GM21717 (cell line): ENCODE measurements at regions not wholly inside any gene's neighbourhood (a gene's known extent, or its start where the extent isn't known, plus 50 kb on each side); places are given as distances from the start of the nearest gene placed in this dataset.

Experiments used
- ATAC-seq: cut with Tn5 transposase; IDR thresholded peaks from one replicate; pipeline ENCODE4 v1.9.1; 2021; ENCODE audit warnings: mild to moderate bottlenecking, moderate library complexity; ENCODE audit not compliant: unreplicated experiment

DNA sequence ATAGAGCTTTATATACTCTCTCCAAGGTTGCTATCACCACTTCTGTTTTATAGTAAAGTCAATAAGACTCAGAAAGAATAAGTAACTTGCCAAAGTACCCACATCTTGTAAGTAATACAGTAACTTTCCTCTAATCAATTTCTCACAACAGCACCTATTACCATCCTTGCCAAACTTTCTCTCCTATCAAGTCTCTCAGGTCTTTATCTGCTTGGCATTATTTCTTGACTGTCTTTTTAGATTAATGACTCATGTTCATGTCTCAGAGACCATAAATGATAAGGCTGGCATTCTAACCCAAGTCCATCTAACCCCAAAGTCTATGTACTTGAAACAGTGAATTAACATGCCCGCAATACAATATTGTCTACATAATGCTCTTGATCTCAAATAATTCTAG, 618.0 kb upstream of the ZEB2 start:
- ATAC-seq: no peak

DNA sequence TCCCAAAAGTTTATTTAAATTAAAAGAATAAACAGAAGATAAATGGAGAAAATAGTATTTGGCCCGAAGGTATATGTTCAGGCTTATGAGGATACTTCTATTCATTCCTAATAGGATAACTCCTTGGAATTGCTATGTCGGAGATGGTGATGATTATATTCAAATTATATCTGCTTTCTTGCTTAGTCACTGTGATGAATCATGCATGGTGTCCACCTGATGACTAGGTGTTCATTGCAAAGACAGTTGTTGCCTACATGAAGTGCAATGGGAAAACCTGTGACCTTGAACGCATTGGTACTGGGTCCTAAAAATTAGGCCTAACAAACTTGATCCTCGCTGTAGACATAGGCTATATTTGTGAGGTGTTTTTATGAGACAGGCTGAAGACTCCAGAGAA, 617.3 kb upstream of the ZEB2 start:
- ATAC-seq: no peak

DNA sequence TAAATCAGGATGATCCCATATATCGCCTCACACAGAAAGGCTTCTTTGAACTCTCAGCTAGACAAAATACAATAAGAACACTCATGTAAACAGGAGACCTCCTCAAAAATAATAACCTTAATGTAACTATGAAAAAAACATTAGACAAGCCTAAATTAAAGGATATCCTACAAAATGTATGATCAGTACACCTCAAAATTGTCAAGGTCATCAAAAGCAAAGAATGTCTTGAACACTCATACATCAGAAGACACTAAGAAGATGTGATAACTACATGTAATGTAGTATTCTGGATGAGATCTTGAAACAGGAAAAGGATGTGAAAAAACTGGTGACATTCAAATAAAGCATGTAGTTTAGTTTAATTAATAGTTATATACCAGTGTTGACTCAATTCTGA, 616.8 kb upstream of the ZEB2 start:
- no peak for ATAC-seq

DNA sequence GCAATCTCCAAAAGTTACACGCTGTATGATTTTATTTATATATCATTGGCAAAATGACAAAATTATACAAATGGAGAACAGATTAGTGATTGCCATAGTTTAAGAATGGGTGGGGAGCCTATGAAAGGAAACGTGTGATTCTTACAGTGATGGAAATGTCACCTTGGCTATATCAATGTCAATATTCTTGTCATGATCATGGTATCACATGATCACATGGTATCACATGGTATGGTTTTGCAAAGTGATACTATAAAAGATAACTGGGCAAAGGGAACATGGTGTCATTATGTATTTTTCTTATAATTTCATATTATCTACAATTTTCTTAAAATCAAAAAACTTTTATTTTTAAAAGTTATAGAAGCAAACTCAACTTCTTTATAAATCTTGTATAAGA, 606.2 kb upstream of the ZEB2 start:
- no peak for ATAC-seq

DNA sequence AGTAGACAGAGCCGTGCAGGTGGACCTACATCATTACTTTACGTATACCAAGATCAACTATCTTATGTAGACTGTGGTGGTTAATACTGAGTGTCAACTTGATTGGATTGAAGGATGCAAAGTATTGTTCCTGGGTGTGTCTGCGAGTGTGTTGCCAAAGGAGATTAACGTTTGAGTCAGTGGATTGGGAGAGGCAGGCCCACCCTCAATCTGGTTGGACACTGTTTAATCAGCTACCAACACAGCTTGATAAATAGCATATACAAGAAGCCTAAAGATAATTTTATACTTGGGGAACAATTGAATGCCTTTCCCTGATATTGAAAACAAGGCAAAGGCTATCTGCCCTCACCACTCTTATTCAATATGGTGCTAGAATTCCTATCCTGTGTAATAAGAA, 604.2 kb upstream of the ZEB2 start:
- no peak for ATAC-seq

DNA sequence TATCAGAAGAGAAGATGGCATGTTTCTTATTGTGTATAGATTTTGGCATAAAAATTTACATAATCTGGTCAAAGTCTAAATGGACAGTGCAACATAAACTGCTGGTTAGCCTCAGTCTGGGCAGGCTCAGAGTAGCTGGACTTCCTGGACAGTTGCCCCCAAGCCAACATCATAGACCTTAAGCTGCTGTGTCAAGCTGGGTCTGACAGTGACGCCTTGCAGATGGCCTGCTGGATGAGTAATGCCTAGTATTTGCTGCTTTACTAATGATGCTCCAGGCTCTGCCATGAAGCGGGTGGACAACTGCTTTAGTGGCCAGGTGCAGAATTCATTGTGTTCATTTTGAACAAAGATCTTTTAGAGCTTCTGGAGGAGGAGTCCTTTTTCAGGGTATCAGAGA, 603.7 kb upstream of the ZEB2 start:
- ATAC-seq: no peak

DNA sequence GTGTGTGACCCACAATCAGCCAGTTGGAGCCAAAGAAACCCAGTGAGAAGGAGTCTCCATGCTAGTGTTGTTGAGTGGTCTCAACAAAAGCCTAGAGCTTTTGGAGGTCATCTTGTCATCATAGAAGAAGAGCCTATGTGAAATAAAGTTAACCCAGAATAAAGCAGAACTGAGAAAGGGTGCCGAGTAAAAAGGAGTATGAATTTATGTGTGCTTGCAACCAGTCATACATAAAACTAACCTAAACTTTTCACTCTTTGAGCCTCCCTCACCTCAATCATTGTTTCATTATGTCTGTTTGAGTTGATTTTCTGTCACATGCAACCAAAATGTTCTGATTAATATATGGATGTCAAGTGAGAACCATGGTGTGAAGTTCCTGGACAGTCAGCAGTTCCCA, 599.3 kb upstream of the ZEB2 start:
- peak; percentile 73 for ATAC-seq

DNA sequence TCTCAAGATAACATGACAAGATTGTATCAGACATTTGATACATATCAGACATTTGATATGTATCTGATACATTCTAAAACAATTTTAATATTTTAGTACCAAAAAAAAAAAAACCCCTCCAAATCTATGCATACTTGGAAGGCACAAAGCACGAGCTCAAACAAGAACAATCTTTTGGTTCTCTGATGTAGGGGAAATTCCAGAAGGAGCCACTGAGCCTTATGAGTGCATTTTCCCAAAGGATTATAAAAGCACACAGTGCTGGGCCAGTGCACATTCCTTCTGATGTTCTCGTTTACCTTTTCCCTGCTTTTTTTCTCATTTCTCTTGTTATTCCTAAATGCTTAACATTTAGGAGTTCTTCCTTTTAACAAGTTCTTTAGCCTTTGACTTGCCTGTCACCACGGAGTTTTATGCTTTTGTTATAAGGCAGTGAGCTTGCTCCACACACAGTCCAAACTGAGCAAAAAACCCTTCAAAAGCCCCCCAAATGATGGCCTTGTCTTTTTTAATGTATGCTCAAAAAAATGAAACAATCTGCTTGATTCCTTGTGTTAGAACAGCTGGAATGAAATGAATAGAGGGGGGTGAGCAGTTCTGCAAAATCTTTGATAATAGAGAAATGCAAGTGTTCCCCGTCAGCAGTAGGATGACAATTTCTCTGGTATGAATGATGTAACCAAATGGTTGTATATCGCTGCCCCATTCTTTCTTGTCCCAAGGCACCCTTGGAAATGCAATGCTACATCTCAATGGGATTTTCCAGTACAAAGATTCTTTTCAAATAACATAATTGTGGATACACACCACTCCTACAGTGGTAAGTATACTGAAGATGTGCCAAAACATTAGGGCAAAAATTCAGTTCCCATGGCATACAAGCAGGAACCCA, 597.2 kb upstream of the ZEB2 start:
- ATAC-seq: no peak

DNA sequence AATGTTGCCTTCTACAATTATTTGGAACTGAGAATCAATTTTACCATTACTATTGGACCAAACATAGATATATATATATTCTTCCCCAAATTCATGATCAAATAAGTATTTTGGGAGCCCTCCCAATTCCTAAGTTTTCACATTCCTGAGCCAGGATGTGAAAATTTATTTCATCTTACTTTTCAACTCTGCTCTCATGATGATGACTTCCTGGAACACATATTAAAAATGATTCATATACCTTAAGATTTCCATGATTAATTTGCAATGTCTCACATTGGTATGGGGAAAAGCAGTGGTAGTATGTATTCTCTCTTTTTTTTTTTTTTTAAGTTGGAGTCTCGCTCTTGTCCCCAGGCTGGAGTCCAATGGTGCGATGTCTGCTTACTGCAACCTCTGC, 596.1 kb upstream of the ZEB2 start:
- ATAC-seq: no peak

DNA sequence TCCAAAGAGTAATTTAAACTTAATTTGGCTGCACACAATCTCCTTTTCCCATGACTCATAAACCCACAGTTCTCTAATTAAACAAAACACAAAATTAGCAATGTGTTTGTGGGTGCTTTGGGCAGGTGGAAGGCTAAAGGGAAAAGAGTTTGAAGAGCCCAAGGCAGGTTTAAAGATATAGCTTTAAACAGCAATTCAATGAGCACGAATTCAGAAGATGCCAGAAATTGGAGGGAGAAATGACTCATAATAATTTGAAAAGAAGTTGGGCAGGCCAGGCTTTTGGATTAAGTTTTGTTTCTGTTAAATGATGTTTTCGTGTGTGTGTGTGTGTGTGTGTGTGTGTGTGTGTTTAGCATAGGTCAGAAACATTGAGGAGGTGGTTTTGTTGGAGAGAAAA, 594.8 kb upstream of the ZEB2 start:
- ATAC-seq: no peak

DNA sequence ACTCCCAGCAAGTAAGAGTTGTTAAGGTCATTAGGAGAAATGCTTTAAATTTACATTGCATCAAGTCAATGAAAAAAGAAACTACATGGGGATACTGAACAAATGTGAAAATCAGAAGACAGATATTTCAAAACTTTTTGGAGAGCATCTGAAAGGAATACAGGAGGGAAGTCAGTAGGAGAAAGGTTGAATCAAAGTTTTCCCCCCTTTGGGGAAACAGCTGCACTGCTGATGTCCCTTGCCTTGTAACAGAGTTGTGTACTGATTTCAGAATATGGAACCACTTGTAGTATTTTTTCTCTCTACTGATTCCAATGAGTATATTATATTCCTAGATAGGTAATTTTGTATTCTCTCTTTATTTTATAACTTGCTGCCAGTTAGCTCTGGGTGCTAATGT, 592.5 kb upstream of the ZEB2 start:
- no peak for ATAC-seq

DNA sequence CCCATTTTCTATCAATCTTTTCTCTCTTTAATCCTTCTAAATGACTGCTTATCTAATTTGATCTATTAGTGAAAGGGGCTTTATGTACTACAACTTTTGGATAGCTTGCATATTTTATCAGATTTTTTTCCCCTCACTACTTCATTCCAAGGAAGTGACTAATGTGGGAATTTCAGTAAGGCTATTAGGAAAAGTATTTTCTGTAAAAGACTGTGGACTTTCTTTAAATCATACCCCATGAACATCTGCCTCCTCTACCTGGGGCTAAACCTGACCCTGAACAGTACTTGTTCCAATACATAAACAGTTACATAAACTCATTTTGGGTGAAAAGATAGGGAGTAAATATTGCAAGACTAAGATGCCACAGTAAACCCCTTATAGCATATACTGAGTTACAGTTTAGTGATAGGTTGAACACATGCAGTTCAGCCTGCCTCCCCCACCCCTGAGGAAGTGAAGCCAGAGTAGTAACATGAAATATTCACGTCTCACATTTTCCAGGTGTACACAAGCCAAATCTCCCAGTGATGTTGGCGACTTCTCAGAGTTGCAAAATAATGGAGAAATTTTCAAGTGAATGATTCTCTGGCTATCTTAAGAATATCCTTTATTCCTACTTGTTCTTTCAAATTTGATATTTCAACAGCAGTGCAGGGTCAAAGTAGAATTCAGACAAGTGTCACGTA, 590.9 kb upstream of the ZEB2 start:
- no peak for ATAC-seq

DNA sequence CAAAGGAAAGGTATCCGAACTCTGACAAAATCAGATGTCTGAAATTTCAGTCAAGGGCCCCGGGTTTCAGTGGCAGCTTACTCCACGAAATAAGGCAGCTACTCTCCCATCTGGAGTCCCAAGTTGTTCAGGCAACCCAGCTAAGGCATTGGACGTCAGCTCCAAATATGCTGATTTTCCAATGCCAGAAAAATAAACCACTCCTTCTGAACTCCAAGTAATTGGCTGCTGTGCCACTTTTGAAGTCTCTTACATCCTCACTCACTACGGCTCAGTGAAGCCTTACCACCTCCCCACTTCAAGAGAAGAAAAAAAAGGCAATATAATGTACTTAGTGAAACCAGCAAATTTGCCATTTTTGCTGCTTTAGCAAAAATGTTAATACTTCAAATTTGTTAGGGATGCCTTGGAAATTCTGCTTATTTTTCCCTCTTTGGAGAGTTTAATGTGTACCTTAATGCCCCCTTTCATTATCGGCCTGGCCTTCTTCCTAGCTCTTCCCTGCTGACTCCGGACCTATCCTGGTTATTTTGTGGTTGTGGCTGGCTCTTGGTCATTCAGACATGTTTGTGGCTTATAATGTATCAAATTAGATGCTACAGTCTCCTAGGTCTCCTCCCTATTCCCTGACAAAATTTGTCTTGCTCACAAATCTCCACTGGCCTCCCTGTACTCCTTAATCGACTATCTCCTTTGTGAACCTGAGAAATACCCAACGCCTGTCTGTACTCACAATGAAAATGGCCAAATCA, 589.2 kb upstream of the ZEB2 start:
- ATAC-seq: no peak

DNA sequence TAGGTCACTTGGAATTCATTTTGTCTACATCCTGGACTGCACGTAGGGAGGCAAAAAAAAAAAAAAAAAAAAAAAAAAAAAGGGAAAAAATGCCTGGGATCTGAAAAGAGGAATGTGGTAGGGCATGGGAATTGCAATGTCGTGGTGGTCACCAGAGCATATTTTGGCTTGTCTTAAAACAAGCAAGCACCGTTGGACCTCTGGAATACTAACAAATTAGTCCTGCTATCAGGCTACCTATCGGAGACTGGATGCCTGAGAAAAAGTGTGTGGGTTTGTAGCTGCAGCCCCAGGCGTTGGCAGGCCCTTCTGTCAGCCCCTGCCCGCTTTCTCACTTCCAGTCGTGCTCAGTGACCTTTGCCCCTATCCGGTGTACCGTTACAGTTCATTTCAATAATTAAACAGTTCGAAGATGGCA, 588.5 kb upstream of the ZEB2 start:
- ATAC-seq: no peak

DNA sequence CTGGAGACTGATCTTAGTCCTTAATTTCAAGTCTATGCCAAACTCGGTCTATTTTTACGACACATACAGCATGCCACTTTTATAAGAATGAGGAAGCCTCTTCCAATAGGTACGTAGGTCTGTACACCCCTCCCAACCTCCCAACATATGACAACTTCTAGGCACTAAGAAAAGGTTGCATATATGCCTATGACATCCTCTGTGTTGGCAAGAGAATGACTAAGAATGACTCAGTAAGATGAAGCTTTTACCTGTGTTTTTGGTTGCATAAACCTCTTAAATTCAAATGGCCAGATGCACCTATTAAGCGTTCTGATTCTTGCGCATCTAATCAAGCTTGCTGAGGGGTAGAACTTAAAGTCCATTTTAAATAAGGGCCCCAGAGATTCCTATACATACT, 586.4 kb upstream of the ZEB2 start:
- ATAC-seq: no peak

DNA sequence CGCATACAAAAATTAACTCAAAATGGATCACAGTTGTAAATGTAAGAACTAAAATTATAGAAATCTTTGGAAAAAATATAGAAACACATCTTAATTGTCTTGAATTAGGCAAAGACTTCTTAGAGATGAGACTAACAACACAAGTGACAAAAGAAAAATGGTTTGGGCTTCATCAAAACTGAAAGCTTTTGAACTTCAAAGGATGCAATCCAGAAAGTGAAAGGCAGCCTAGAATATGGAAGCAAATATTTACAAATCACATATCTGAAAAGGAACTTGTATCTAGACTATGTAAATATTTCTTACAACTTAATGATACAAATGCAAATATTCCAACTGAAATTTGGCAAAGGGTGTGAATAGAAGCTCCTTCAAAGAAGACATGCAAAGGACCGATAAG, 582.8 kb upstream of the ZEB2 start:
- no peak for ATAC-seq

DNA sequence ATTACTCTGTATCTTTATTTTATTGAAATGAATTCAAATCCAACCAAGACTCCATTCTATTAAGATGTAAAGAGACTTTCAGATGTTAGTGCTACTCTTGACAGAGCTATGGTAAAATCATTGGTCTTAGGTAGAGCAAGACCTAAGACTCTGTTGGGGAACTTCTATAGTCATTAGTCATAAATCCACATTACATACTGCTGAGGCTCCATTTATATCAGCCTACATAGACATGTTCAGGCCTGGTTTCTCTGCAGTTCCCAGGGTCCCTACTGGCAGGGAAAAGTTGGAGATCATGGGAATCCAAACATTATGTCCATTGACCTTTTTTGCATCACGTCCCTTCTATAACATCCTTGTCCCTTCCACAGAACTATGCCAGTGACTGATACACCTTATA, 580.4 kb upstream of the ZEB2 start:
- no peak for ATAC-seq

DNA sequence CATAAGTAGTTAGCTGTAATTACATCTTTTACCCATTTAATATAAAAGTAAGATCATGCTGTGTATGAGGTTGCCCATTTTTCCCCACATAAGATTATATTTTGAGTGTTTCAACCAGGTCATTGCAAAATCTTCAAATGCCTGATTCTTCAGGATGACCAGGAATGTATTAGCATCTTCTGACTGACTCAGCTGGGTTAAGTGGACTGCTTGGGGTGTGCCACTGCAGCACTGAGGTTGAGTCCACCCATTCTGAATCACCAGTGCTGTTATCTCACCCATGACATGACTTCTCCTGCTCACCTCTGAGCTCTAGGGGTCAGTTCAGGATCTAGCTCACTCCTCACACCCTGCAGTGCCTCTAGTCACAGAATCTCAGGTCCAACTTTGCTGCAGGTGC, 576.7 kb upstream of the ZEB2 start:
- no peak for ATAC-seq

DNA sequence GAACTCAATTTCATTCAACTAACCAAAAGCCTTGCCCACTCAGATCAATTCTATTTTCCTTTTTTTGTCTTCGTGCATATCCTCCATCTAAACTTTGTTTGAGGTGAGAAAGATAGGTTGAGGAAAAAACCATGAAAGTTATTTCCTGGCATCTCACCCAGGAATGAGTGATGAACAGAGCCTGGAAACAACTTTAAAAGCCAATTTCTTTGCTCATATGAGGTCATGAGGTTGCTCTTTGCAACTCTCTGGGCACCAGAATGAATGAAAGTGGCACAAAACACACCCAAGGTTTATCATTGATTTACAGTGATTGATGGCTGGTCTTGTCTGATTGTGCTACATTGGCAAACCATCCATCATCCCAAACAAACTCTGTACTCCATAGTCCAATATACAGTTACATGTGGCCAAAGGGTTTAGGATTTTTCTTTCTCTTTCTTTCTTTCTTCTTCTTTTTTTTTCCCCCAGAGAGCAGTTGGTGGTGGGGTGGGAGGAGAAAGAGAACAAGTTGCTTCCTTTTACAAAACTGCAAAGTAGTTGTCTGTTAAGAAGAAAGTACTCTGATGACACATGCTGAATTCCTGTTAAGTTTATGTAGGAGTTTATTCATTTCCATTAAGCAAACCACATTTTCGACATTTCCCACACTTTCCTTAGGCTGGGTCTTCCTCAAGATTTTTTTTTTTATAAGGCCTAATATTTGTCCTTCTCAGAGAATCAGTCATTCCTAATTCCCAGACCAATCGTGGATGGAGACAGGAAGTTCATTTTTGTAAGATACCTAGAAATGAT, 575.9 kb upstream of the ZEB2 start:
- no peak for ATAC-seq

DNA sequence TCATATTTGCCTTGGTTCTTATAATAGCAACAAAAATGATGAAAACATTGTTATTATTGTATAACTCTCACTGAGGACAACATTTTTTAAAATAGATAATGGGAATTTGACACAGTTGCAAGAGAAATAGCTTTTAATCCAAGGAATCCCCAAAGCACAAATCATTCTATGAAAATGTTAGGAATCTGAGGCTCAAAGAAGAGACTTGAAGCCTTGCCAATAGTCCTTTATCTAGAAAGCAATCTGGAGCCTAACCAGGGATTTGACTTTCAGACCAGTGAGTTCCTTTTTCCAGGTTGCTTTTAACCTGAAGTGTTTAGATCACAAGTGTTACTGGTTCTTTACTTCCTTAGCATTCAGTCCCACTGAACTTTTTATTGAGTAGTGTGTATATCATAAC, 574.5 kb upstream of the ZEB2 start:
- ATAC-seq: no peak

DNA sequence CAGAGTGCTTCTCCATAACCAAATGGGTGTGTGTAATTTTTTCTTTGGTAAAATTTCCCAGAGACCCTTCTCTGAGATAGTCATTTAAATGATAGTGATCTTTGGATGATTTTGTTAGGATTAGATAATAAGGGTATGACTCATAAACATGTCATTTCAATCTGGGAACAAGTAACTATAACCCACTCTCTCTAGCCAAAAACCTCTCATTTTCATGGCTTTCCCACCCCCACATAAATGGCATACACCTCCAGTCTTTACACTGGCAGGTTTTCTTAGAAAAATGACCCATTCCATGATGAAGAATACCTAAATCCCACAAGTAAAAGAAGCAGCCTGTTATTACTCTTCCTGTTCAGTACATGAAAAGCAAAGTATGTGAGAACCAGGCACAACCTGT, 572.0 kb upstream of the ZEB2 start:
- no peak for ATAC-seq
